ENCODE measurements at regions not wholly inside any gene's neighbourhood (a gene's known extent, or its start where the extent isn't known, plus 50 kb on each side); places are given as distances from the start of the nearest gene placed in this dataset.

GRCh38 chr6:156396791-156397418 is 380.3 kb upstream of the ARID1B start:
- Mint-ChIP-seq H3K36me3 (ENCODE audit: insufficient read depth, unreplicated experiment) (peaks cover 4% of the 10 kb centered on the region), H3K4me1 (ENCODE audit: low read depth, unreplicated experiment) (no peaks in the 10 kb centered on the region), H3K27me3 (ENCODE audit: unreplicated experiment) (no peaks in the 10 kb centered on the region), H3K4me3 (ENCODE audit: low read depth, unreplicated experiment) (no peak overlapping the region), H3K9me3 (ENCODE audit: low read depth, unreplicated experiment) (no peaks in the 10 kb centered on the region), H3K27ac (ENCODE audit: unreplicated experiment) (no peak overlapping the region)
- DNase-seq: no peak
- TF ChIP-seq CTCF (IDR thresholded peaks at IDR 0.05; ENCODE audit: unreplicated experiment): no peak
- intact Hi-C loops (cut with micrococcal nuclease; ENCODE audit: unreplicated experiment): no loop called here
- CTCF ChIA-PET: no interaction called here
- BruUV-seq (replicated peaks): no TSS peak

DNA sequence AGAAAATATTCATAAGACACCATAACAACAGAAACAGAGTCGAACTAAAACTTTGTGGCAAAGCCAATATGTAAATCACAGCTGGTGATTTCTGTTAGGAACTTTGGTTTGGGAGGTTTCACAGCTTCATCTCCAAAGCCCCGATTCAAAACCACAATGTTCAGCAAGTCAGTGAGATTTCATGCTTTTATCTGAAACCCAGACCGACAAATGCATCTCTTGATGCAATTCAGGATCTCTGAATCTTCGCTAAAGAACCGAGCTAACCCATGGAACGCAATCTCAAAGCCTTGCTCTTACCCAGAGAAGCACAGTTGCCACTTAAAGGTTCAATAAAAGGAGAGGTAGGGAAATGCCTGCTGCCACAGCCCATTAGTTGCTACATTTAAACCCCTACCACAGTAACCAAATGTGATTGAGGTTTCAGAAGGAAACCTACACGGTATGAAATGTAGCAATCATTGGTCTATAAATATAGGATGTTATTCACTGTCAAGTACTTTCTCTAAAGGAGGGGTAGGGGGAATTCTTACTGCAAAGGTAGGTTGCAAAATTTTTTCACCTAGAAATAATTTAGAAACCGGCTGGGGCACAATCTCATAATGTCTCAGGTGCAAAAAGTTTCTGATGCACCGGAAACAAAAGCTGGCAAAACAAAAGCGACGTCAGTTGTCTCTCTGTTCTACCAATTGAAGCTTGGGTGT is 381.0 kb upstream of the ARID1B start:
- Mint-ChIP-seq H3K36me3 (ENCODE audit: insufficient read depth, unreplicated experiment) (peaks cover 4% of the 10 kb centered on the region), H3K27ac (ENCODE audit: unreplicated experiment) (no peak overlapping the region), H3K9me3 (ENCODE audit: low read depth, unreplicated experiment) (no peaks in the 10 kb centered on the region), H3K4me1 (ENCODE audit: low read depth, unreplicated experiment) (no peaks in the 10 kb centered on the region), H3K27me3 (ENCODE audit: unreplicated experiment) (no peaks in the 10 kb centered on the region), H3K4me3 (ENCODE audit: low read depth, unreplicated experiment) (no peak overlapping the region)
- no peak for TF ChIP-seq CTCF (IDR thresholded peaks at IDR 0.05; ENCODE audit: unreplicated experiment)
- no TSS peak for BruUV-seq (replicated peaks)
- intact Hi-C loops (cut with micrococcal nuclease; ENCODE audit: unreplicated experiment): no loop called here
- DNase-seq: no peak
- CTCF ChIA-PET: no interaction called here

GRCh38 chr6:156395276-156395675 is 381.9 kb upstream of the ARID1B start:
- Mint-ChIP-seq H3K27ac (ENCODE audit: unreplicated experiment) (no peak overlapping the region), H3K4me3 (ENCODE audit: low read depth, unreplicated experiment) (no peak overlapping the region), H3K27me3 (ENCODE audit: unreplicated experiment) (no peaks in the 10 kb centered on the region), H3K4me1 (ENCODE audit: low read depth, unreplicated experiment) (no peaks in the 10 kb centered on the region), H3K9me3 (ENCODE audit: low read depth, unreplicated experiment) (no peaks in the 10 kb centered on the region), H3K36me3 (ENCODE audit: insufficient read depth, unreplicated experiment) (peaks cover 4% of the 10 kb centered on the region)
- no peak for DNase-seq
- no peak for TF ChIP-seq CTCF (IDR thresholded peaks at IDR 0.05; ENCODE audit: unreplicated experiment)
- intact Hi-C loops (cut with micrococcal nuclease; ENCODE audit: unreplicated experiment): no loop called here
- BruUV-seq (replicated peaks): no TSS peak
- CTCF ChIA-PET: no interaction called here

DNA sequence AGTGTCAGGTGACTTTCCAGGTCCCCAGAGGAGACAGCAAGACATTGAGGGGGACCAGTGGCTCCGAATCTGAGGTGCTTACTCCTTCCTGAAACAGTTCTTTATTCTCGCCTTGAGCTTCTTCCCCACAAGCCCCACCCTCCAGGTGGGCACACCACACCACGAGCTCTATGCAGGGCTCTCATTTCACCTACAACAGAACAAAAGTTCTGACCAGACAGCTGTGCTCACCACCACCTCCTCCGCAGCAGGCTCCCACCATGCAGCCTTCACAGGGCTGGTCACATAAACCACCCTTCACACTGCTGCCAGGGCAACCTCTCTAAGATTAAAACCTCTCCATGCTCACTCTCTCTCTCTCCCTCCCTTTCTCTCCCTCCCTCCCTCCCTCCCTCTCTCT is 384.5 kb upstream of the ARID1B start:
- BruUV-seq (replicated peaks): no TSS peak
- intact Hi-C loops (cut with micrococcal nuclease; ENCODE audit: unreplicated experiment): no loop called here
- CTCF ChIA-PET: no interaction called here

More for the DNA sequence above, 384.5 kb upstream of the ARID1B start:
- H3K36me3 Mint-ChIP-seq (ENCODE audit: insufficient read depth, unreplicated experiment): peaks cover 4% of the 10 kb centered on the region
- H3K27ac Mint-ChIP-seq (ENCODE audit: unreplicated experiment): no peak overlapping the region
- no peak for TF ChIP-seq CTCF (IDR thresholded peaks at IDR 0.05; ENCODE audit: unreplicated experiment)
- no peak overlapping the region for H3K4me3 Mint-ChIP-seq (ENCODE audit: low read depth, unreplicated experiment)
- DNase-seq: no peak
- H3K4me1 Mint-ChIP-seq (ENCODE audit: low read depth, unreplicated experiment): no peaks in the 10 kb centered on the region
- no peaks in the 10 kb centered on the region for H3K9me3 Mint-ChIP-seq (ENCODE audit: low read depth, unreplicated experiment)
- H3K27me3 Mint-ChIP-seq (ENCODE audit: unreplicated experiment): no peaks in the 10 kb centered on the region
